ENCODE measurements at regions not wholly inside any gene's neighbourhood (a gene's known extent, or its start where the extent isn't known, plus 50 kb on each side); places are given as distances from the start of the nearest gene placed in this dataset.
"Not testable (repeated sequence)": the region's sequence is repeated elsewhere in the genome, so short reads cannot be mapped to it uniquely, and the experiment has no call there.

GRCh38 chr4:101730291-101731117, 60.0 kb upstream of the BANK1 start:
- intact Hi-C loops (cut with micrococcal nuclease): loop anchor here (1.0 to 5.0 kb wide), 6 partner anchors 382 to 1732 kb away; no protein-coding TSS in a partner anchor

- intact Hi-C loops (cut with micrococcal nuclease): no loop called here
These were observed 63.3 kb upstream of the BANK1 start for GRCh38 chr4:101727238-101727637.

- intact Hi-C loops (cut with micrococcal nuclease): no loop called here
These were observed 66.4 kb upstream of the BANK1 start for GRCh38 chr4:101724093-101724492.

GRCh38 chr4:101718810-101719209, 71.7 kb upstream of the BANK1 start:
- intact Hi-C loops (cut with micrococcal nuclease): no loop called here

GRCh38 chr4:101711590-101712260, 78.8 kb upstream of the BANK1 start:
- intact Hi-C loops (cut with micrococcal nuclease): no loop called here

GRCh38 chr4:101710806-101711205, 79.7 kb upstream of the BANK1 start:
- intact Hi-C loops (cut with micrococcal nuclease): no loop called here

GRCh38 chr4:101708293-101709039, 82.1 kb upstream of the BANK1 start:
- intact Hi-C loops (cut with micrococcal nuclease): no loop called here

GRCh38 chr4:101707596-101707995, 82.9 kb upstream of the BANK1 start:
- intact Hi-C loops (cut with micrococcal nuclease): no loop called here

GRCh38 chr4:101706535-101707057, 83.9 kb upstream of the BANK1 start:
- intact Hi-C loops (cut with micrococcal nuclease): no loop called here

GRCh38 chr4:101701551-101701950, 89.0 kb upstream of the BANK1 start:
- intact Hi-C loops (cut with micrococcal nuclease): no loop called here

GRCh38 chr4:101699441-101700124, 90.9 kb upstream of the BANK1 start:
- intact Hi-C loops (cut with micrococcal nuclease): no loop called here

- intact Hi-C loops (cut with micrococcal nuclease): no loop called here
These were observed 93.3 kb upstream of the BANK1 start for GRCh38 chr4:101697266-101697665.

GRCh38 chr4:101696276-101697010, 94.1 kb upstream of the BANK1 start:
- intact Hi-C loops (cut with micrococcal nuclease): no loop called here

GRCh38 chr4:101695176-101695575, 95.4 kb upstream of the BANK1 start:
- intact Hi-C loops (cut with micrococcal nuclease): no loop called here

- intact Hi-C loops (cut with micrococcal nuclease): not testable (repeated sequence)
These were observed 96.1 kb upstream of the BANK1 start for GRCh38 chr4:101694403-101694802.

GRCh38 chr4:101693842-101694398, 96.6 kb upstream of the BANK1 start:
- intact Hi-C loops (cut with micrococcal nuclease): no loop called here

GRCh38 chr4:101689220-101689619, 101.3 kb upstream of the BANK1 start:
- intact Hi-C loops (cut with micrococcal nuclease): no loop called here

GRCh38 chr4:101685126-101685525, 105.4 kb upstream of the BANK1 start:
- intact Hi-C loops (cut with micrococcal nuclease): no loop called here

- intact Hi-C loops (cut with micrococcal nuclease): no loop called here
These were observed 107.6 kb upstream of the BANK1 start for GRCh38 chr4:101682946-101683345.

GRCh38 chr4:101678180-101678579, 112.3 kb upstream of the BANK1 start:
- intact Hi-C loops (cut with micrococcal nuclease): no loop called here
